Stimulated activated CD4-positive, alpha-beta T cell treated with anti-CD3 and anti-CD28 coated beads, Interleukin-4, amount 100 ng/mL, for 48 hours (primary cell): ENCODE measurements at regions not wholly inside any gene's neighbourhood (a gene's known extent, or its start where the extent isn't known, plus 50 kb on each side); places are given as distances from the start of the nearest gene placed in this dataset.

Experiments
- DNase-seq, 2 donors: peaks; one replicate each; pipeline ENCODE4 v3.0.0-alpha.2; 2020; ENCODE audit warnings: low read depth in 2 of 2

- DNase-seq = no peak
Measured at GRCh38 chr15:38176155-38176554, 76.5 kb upstream of the SPRED1 start.

DNA sequence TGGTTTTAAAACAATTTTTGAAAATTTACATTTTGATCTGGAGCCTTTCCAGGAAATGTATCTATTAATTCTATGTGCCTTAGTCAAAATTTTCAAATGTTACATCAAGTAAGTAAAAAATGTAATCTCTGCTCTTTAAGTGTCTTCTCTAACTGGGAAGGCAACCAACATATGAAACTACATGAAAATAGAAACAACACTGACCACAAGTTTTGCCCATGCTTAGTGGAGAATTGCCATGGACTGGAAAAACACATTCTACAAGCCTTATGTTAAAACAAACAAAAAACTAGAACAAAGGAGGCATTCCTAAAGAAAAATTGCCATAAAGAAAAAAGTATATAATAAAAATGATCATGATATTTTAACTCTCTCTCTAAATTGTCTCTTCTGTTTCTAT, 75.9 kb upstream of the SPRED1 start:
- DNase-seq = no peak

DNA sequence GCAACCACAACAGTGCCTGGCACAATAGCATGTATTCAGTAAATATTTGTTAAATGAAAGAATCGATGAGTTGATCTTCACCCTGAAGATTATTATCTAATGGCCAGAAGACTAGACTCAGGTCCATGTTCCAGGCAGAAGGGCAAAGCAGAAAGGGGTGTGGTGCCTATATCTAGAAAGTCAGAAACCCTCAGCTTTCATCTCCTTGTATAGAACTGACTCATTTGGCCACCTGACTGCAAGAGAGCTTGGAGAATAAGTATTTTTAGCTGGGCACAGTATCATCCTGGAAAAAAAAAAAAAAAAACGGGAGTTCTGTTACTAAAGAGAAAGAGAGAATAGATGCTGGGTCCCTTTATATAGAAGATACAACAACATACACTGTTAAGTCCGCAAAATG, 69.7 kb upstream of the SPRED1 start:
- DNase-seq = no peak

- DNase-seq = no peak
Measured at GRCh38 chr15:38186507-38186906, 66.1 kb upstream of the SPRED1 start.

GRCh38 chr15:38187630-38188313, 64.9 kb upstream of the SPRED1 start:
- no peak for DNase-seq

DNA sequence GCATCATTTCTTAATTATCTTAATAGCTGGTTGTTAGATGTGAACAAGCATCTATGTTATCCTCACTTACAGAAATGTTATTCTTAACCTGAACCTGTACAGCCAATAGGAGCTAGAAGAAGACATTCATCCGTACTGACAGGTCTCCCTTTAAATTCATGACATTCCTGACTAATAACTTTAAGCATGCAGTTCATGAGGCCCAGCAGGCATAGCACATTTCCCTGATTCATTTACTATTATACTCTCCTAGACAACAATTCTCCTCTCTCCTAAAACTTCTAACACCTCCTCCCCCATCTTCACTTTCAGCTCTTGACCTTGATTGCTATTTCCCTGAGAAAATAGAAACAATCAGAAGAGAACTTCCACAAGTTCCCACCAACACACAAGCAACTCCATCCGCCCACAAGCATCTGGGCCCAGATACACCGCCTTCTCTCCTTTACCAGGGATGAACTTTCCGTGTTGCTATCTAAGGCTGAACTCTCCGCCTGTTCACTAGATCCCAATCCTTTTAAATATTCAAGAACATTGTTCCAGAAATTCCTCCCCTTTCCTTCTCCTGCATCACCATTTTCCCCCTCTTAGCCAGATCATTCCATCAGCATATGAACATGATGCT, 62.9 kb upstream of the SPRED1 start:
- DNase-seq = no peak

DNA sequence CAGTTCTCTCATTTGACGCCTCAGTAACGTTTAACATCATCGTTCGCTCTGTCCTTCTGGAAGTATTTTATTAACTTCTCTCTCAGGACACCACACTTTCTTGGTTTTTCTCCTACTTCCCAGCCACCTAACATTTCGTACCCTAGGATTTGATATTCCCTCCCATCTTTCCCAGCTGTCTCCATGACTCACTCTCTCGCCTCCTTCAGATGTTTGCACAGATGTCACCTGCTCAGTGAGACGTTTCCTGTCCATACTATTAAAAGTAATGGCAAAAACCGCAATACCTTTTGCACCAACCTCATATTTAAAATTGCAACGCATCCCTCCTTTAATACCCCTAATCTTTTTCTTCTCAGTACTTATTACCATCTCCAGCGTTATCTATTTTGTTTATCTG, 62.1 kb upstream of the SPRED1 start:
- no peak for DNase-seq

GRCh38 chr15:38192496-38192895, 60.1 kb upstream of the SPRED1 start:
- no peak for DNase-seq

DNA sequence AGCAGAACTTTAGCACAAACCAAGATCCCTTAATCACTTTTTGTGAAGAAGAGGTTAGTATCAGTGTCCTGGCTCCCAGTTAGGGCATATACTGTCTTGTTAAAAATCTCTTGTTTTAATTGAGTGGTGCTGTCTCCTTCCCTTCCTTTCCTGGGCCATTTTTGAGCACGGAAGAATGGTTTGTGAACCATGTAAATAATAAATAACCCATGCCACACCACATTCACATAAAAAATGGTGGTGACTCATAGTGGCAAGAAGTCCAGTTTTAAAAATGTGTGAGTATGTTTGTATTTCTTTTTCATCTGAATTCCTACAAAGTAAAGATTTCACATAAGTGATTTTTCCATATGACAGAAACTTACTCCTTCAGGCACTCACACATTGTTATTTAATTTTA, 59.1 kb upstream of the SPRED1 start:
- no peak for DNase-seq

GRCh38 chr15:38195191-38195901, 57.3 kb upstream of the SPRED1 start:
- no peak for DNase-seq

DNA sequence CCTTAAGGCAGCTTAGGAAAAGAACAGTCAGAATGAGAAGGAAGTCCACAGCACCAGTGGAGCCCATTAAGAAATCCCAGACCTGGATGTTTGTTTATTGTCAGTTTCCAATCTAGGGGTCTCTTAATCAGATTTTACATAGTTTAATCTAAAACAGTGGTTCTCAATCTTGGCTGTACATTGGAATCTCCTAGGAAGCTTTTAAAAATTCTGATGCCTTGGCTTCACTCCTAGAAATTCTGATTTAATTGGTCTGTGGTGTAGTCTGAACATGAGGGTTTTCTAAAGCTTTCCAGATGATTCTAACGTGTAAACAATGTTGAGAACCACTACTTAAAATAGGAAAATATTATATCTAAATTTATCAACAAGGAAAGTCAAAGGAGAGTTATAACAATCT, 56.6 kb upstream of the SPRED1 start:
- no peak for DNase-seq

- no peak for DNase-seq
Measured at GRCh38 chr15:38197553-38197952, 55.1 kb upstream of the SPRED1 start.

GRCh38 chr15:38201714-38202113, 50.9 kb upstream of the SPRED1 start:
- DNase-seq = no peak

GRCh38 chr15:38202361-38202760, 50.3 kb upstream of the SPRED1 start:
- DNase-seq = no peak
